H1 (cell line): ENCODE measurements at regions not wholly inside any gene's neighbourhood (a gene's known extent, or its start where the extent isn't known, plus 50 kb on each side); places are given as distances from the start of the nearest gene placed in this dataset.

Source experiments
- CTCF ChIA-PET: fragments of 300-600 bp; sonication (Branson Sonifier 250); formaldehyde crosslinking; loops from one replicate; lab custom pipeline; 2021; ENCODE audit not compliant: partially characterized antibody; lab: Charles Lee
- POLR2A ChIA-PET: fragments of 300-600 bp; sonication (Branson Sonifier 250); formaldehyde crosslinking; loops from one replicate; lab custom pipeline; 2021; ENCODE audit warnings: inconsistent platforms; ENCODE audit not compliant: partially characterized antibody; lab: Charles Lee
- DNase-seq, 2 experiments: peaks; one replicate each; pipeline versions ENCODE4 v3.0.0 to v3.0.0-alpha.2; 2010 to 2022; ENCODE audit warnings: low spot score in 2 of 2, low read depth in 1 of 2, mixed read lengths in 1 of 2
- FAIRE-seq: peaks from 2 replicates; lab custom pipeline; 2011; peaks lifted over from hg19 to GRCh38; lab: Jason Lieb, UNC
- H2AFZ ChIP-seq: 2 replicates; pipeline ENCODE4 v1.8.1; 2012; ENCODE audit warnings: low read length, inconsistent platforms
- H2AK5ac ChIP-seq: 2 replicates; pipeline ENCODE4 v1.6.1; 2013; ENCODE audit warnings: low read depth, low read length
- H2BK120ac ChIP-seq: replicated peaks from 2 replicates; pipeline ENCODE3; 2013; ENCODE audit warnings: low read depth, low read length, inconsistent platforms
- H2BK12ac ChIP-seq: 2 replicates; pipeline ENCODE4 v1.6.1; 2013; ENCODE audit warnings: low read depth, low read length
- H2BK15ac ChIP-seq: 2 replicates; pipeline ENCODE4 v1.6.1; 2013; ENCODE audit warnings: low read length
- H2BK20ac ChIP-seq: 2 replicates; pipeline ENCODE4 v1.6.1; 2013; ENCODE audit warnings: low read length
- H2BK5ac ChIP-seq: 2 replicates; pipeline ENCODE4 v1.6.1; 2013; ENCODE audit warnings: low read depth, low read length
- H3K14ac ChIP-seq: 2 replicates; pipeline ENCODE4 v1.6.1; 2013; ENCODE audit warnings: inconsistent platforms; ENCODE audit not compliant: insufficient read length
- H3K18ac ChIP-seq: 2 replicates; pipeline ENCODE4 v1.6.1; 2013; ENCODE audit warnings: low read length; ENCODE audit errors: extremely low read depth
- H3K23ac ChIP-seq: 2 replicates; pipeline ENCODE4 v1.6.1; 2013; ENCODE audit warnings: inconsistent platforms; ENCODE audit not compliant: insufficient read length
- H3K23me2 ChIP-seq: 2 replicates; pipeline ENCODE4 v1.6.1; 2013; ENCODE audit warnings: low read depth, low read length
- H3K27ac ChIP-seq: 2 replicates; pipeline ENCODE4 v1.6.1; 2011; ENCODE audit warnings: low read depth, low read length, inconsistent platforms
- H3K27me3 ChIP-seq, 4 experiments: replicated peaks in 1 of 4; 1 replicate in 1 of 4; 2 replicates in 3 of 4; pipeline versions ENCODE4 v1.6.1 to v1.8.1; 2011 to 2013; ENCODE audit warnings: low read length in 3 of 4, mild to moderate bottlenecking in 3 of 4, inconsistent platforms in 2 of 4, mixed read lengths in 2 of 4, moderate library complexity in 1 of 4; ENCODE audit not compliant: control insufficient read depth in 3 of 4, insufficient read depth in 3 of 4; ENCODE audit errors: extremely low read depth in 1 of 4
- H3K36me3 ChIP-seq, 4 experiments: 2 replicates each; pipeline versions ENCODE4 v1.6.1 to v1.8.1; 2011 to 2013; ENCODE audit warnings: mild to moderate bottlenecking in 4 of 4, low read length in 3 of 4, moderate library complexity in 2 of 4, control low read depth in 1 of 4, inconsistent platforms in 1 of 4; ENCODE audit not compliant: insufficient read depth in 4 of 4, control insufficient read depth in 2 of 4
- H3K4ac ChIP-seq: replicated peaks from 2 replicates; pipeline ENCODE3; 2013; ENCODE audit warnings: low read length, low read depth, mixed read lengths, inconsistent platforms; ENCODE audit not compliant: insufficient read length
- H3K4me1 ChIP-seq, 4 experiments: replicated peaks in 1 of 4; 1 replicate in 1 of 4; 2 replicates in 3 of 4; pipeline versions ENCODE4 v1.6.1 to v1.8.1; 2011 to 2013; ENCODE audit warnings: low read length in 3 of 4, inconsistent platforms in 2 of 4, mixed read lengths in 1 of 4; ENCODE audit not compliant: insufficient read depth in 4 of 4, control insufficient read depth in 3 of 4
- H3K4me2 ChIP-seq, 2 experiments: 2 replicates each; pipeline versions ENCODE4 v1.6.1 to v1.8.1; 2011 to 2013; ENCODE audit warnings: low read depth in 2 of 2, low read length in 2 of 2, control low read depth in 1 of 2, inconsistent platforms in 1 of 2, mild to moderate bottlenecking in 1 of 2; ENCODE audit not compliant: insufficient read depth in 1 of 2
- H3K4me3 ChIP-seq, 4 experiments: fragments of 200-600, 300-600 bp in 1 of 4; sonication (generic), shearing (Covaris generic), sonication (Bioruptor Twin) in 1 of 4; 2 replicates each; pipeline versions ENCODE4 v1.5.1 to v1.8.1; 2011 to 2016; ENCODE audit warnings: low read length in 4 of 4, low read depth in 3 of 4, control low read depth in 2 of 4, inconsistent platforms in 2 of 4, mild to moderate bottlenecking in 2 of 4, mixed read lengths in 1 of 4, moderate library complexity in 1 of 4; ENCODE audit not compliant: insufficient read depth in 2 of 4; ENCODE audit errors: extremely low read depth in 1 of 4
- H3K56ac ChIP-seq: replicated peaks from 2 replicates; pipeline ENCODE3; 2013; ENCODE audit warnings: low read depth, mild to moderate bottlenecking, mixed read lengths, low read length, inconsistent platforms; ENCODE audit not compliant: insufficient read length
- H3K79me1 ChIP-seq: 2 replicates; pipeline ENCODE4 v1.6.1; 2013; ENCODE audit warnings: low read depth, low read length, control low read depth
- H3K79me2 ChIP-seq, 2 experiments: 2 replicates each; pipeline versions ENCODE4 v1.6.1 to v1.8.1; 2012 to 2013; ENCODE audit warnings: low read length in 2 of 2, mild to moderate bottlenecking in 2 of 2, inconsistent platforms in 1 of 2; ENCODE audit not compliant: insufficient read depth in 2 of 2, control insufficient read depth in 1 of 2
- H3K9ac ChIP-seq, 4 experiments: replicated peaks in 1 of 4; 1 replicate in 1 of 4; 2 replicates in 3 of 4; pipeline versions ENCODE4 v1.6.1 to v1.8.1; 2011 to 2013; ENCODE audit warnings: low read depth in 3 of 4, low read length in 3 of 4, control low read depth in 2 of 4, mild to moderate bottlenecking in 2 of 4, moderate library complexity in 2 of 4, inconsistent platforms in 1 of 4; ENCODE audit errors: extremely low read depth in 1 of 4
- H3K9me3 ChIP-seq, 2 experiments: 2 replicates each; pipeline versions ENCODE4 v1.6.1 to v1.8.1; 2012 to 2013; ENCODE audit warnings: mild to moderate bottlenecking in 2 of 2, moderate library complexity in 2 of 2, control low read depth in 1 of 2, inconsistent platforms in 1 of 2, low read depth in 1 of 2, low read length in 1 of 2, mixed read lengths in 1 of 2; ENCODE audit not compliant: insufficient read depth in 2 of 2
- H4K20me1 ChIP-seq, 2 experiments: replicated peaks in 1 of 2; 2 replicates each; pipeline versions ENCODE3 to v1.8.1; 2011 to 2013; ENCODE audit warnings: inconsistent platforms in 2 of 2, low read length in 2 of 2, mild to moderate bottlenecking in 1 of 2; ENCODE audit not compliant: insufficient read depth in 2 of 2, control insufficient read depth in 1 of 2
- H4K5ac ChIP-seq: 2 replicates; pipeline ENCODE4 v1.6.1; 2013; ENCODE audit warnings: low read length, low read depth, mixed read lengths, inconsistent platforms; ENCODE audit not compliant: insufficient read length
- H4K8ac ChIP-seq: 2 replicates; pipeline ENCODE4 v1.8.0; 2013; ENCODE audit warnings: mild to moderate bottlenecking, moderate library complexity, low read length, inconsistent platforms; ENCODE audit not compliant: insufficient read depth; ENCODE audit errors: extremely low read depth
- H4K91ac ChIP-seq: replicated peaks from 2 replicates; pipeline ENCODE3; 2013; ENCODE audit warnings: low read length, mixed read lengths, inconsistent platforms; ENCODE audit not compliant: insufficient read length
- ATF2 ChIP-seq: IDR thresholded peaks from 2 replicates; pipeline ENCODE4 v1.6.1; 2012; ENCODE audit warnings: low read length, inconsistent platforms
- BRCA1 ChIP-seq: IDR thresholded peaks from 2 replicates; pipeline ENCODE4 v1.6.1; 2012; ENCODE audit warnings: low read depth, low read length, improper control_type of control experiment
- GABPA ChIP-seq: IDR thresholded peaks from 2 replicates; pipeline ENCODE4 v1.6.1; 2011; ENCODE audit warnings: mild to moderate bottlenecking, low read length, moderate library complexity, borderline replicate concordance; ENCODE audit not compliant: insufficient read depth
- JUN ChIP-seq: IDR thresholded peaks from 2 replicates; pipeline ENCODE4 v1.6.1; 2011; ENCODE audit warnings: low read depth, mild to moderate bottlenecking, improper control_type of control experiment, low read length
- KDM4A ChIP-seq: IDR thresholded peaks from one replicate; pipeline ENCODE4 v1.7.1; 2012; ENCODE audit warnings: low read depth, mild to moderate bottlenecking, moderate library complexity, low read length, inconsistent platforms; ENCODE audit not compliant: severe bottlenecking
- PHF8 ChIP-seq: fragments of 200-600 bp; sonication (generic); conservative IDR thresholded peaks from 2 replicates; pipeline ENCODE4 v1.7.1; 2012; ENCODE audit warnings: low read depth, mild to moderate bottlenecking, inconsistent platforms, low read length, moderate library complexity
- SIRT6 ChIP-seq: IDR thresholded peaks from one replicate; pipeline ENCODE4 v1.7.1; 2012; ENCODE audit warnings: low read length, inconsistent platforms
- SP4 ChIP-seq: IDR thresholded peaks from 2 replicates; pipeline ENCODE4 v1.6.1; 2012; ENCODE audit warnings: low read length, inconsistent platforms
- TBP ChIP-seq: IDR thresholded peaks from 2 replicates; pipeline ENCODE4 v1.6.1; 2011; ENCODE audit warnings: low read depth, low read length, improper control_type of control experiment
- USF2 ChIP-seq: IDR thresholded peaks from 2 replicates; pipeline ENCODE4 v1.6.1; 2011; ENCODE audit warnings: low read length, improper control_type of control experiment
- YY1 ChIP-seq: IDR thresholded peaks from 2 replicates; pipeline ENCODE4 v1.6.1; 2011; ENCODE audit warnings: low read depth, mild to moderate bottlenecking, low read length
- WGBS, 2 experiments: shearing (Covaris generic) in 1 of 2; methylation state at CpG; one replicate each; pipeline versions ENCODE4 v1.1.6 to v1.1.7; 2013 to 2015; ENCODE audit warnings: low lambda C conversion rate in 2 of 2, mixed read lengths in 2 of 2, inconsistent platforms in 1 of 2, low coverage in 1 of 2, missing lambda C conversion rate in 1 of 2; ENCODE audit not compliant: insufficient replicate concordance in 2 of 2, insufficient coverage in 1 of 2, insufficient read length in 1 of 2; ENCODE audit errors: extremely low coverage in 1 of 2, missing lambda C conversion rate in 1 of 2; 5-methylcytosine and 5-hydroxymethylcytosine counted together
- TF ChIP-seq, protein P1 (sequence below): IDR thresholded peaks from 2 replicates; pipeline ENCODE4 v1.6.1; 2012; ENCODE audit warnings: inconsistent platforms

- H2BK15ac ChIP-seq = no peak overlapping the region
- no peak overlapping the region for H3K9ac ChIP-seq
- H3K4me2 ChIP-seq = no peak overlapping the region
- no peak overlapping the region for H3K14ac ChIP-seq
- H4K20me1 ChIP-seq = no peaks in the 10 kb centered on the region
- H3K4ac ChIP-seq = no peak overlapping the region
- POLR2A ChIA-PET = no interaction called here
- H2AK5ac ChIP-seq = no peak overlapping the region
- H2AFZ ChIP-seq = no peak overlapping the region
- H3K36me3 ChIP-seq = no peaks in the 10 kb centered on the region
- H4K5ac ChIP-seq = no peak overlapping the region
- DNase-seq = no peak
- H3K4me1 ChIP-seq = no peaks in the 10 kb centered on the region
- no peaks in the 10 kb centered on the region for H3K9me3 ChIP-seq
- 98% methylated on average over 3 of the region's 3 CpGs; no CpG with 5 or more reads in 1 of the 2 experiments for WGBS, 2 experiments
- H2BK5ac ChIP-seq = no peak overlapping the region
- no peak overlapping the region for H3K18ac ChIP-seq
- no peak overlapping the region for H3K4me3 ChIP-seq
- no peak for FAIRE-seq
- H2BK120ac ChIP-seq = no peak overlapping the region
- no peak overlapping the region for H3K27ac ChIP-seq
- H4K8ac ChIP-seq = no peak overlapping the region
- no peak overlapping the region for H3K56ac ChIP-seq
- CTCF ChIA-PET = no interaction called here
- H3K27me3 ChIP-seq = peaks cover 0 to 1% (median 0%) of the 10 kb centered on the region in 4 experiments; a peak in 1 of 7 replicates
- no peaks in the 10 kb centered on the region for H3K79me2 ChIP-seq
- H2BK20ac ChIP-seq = no peak overlapping the region
- no peaks in the 10 kb centered on the region for H3K79me1 ChIP-seq
- no peak overlapping the region for H2BK12ac ChIP-seq
- H3K23me2 ChIP-seq = no peaks in the 10 kb centered on the region
- no peak overlapping the region for H3K23ac ChIP-seq
- no peak overlapping the region for H4K91ac ChIP-seq
- TF ChIP-seq, protein P1, sequence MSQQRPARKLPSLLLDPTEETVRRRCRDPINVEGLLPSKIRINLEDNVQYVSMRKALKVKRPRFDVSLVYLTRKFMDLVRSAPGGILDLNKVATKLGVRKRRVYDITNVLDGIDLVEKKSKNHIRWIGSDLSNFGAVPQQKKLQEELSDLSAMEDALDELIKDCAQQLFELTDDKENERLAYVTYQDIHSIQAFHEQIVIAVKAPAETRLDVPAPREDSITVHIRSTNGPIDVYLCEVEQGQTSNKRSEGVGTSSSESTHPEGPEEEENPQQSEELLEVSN = no peak
- TF ChIP-seq BRCA1 = no peak
- no peak for TF ChIP-seq SP4
- TF ChIP-seq TBP = no peak
- TF ChIP-seq PHF8 = no peak
- TF ChIP-seq USF2 = no peak
- no peak for TF ChIP-seq KDM4A
- TF ChIP-seq ATF2 = no peak
- TF ChIP-seq YY1 = no peak
- no peak for TF ChIP-seq SIRT6
- no peak for TF ChIP-seq JUN
- TF ChIP-seq GABPA = no peak
Observed at GRCh38 chr5:26434688-26435087, 603.7 kb downstream of the CDH9 start.
